ENCODE measurements at regions not wholly inside any gene's neighbourhood (a gene's known extent, or its start where the extent isn't known, plus 50 kb on each side); places are given as distances from the start of the nearest gene placed in this dataset.
"Not testable (repeated sequence)": the region's sequence is repeated elsewhere in the genome, so short reads cannot be mapped to it uniquely, and the experiment has no call there.

DNA sequence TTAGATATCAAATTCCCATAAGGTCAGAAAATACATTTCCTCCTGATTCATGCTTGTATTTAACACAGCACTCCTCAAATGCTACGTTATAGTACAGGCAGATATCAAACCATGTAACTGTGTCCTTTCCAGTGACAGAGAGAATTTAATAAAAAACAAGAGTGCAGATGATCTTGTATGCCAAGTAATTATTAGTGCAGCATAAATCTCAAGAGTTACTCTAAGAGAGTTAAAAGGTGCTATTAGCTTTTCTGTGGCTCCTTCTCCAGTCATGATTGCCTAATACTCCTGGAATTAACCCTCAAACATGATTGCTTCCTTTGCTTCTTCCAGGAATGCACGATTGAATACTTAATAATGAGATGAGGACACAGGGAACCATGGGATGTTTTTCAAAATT is 413.0 kb upstream of the DPH6 start:
- Mint-ChIP-seq H3K36me3 (no peaks in the 10 kb centered on the region), H3K9me3 (peaks cover 1% of the 10 kb centered on the region), H3K27ac (no peak overlapping the region), H3K4me3 (no peak overlapping the region), H3K4me1 (no peaks in the 10 kb centered on the region), H3K27me3 (no peaks in the 10 kb centered on the region)
- DNase-seq (ENCODE audit: low spot score in 2 of 2) (no peak), ATAC-seq (ENCODE audit: low read depth) (no peak)

DNA sequence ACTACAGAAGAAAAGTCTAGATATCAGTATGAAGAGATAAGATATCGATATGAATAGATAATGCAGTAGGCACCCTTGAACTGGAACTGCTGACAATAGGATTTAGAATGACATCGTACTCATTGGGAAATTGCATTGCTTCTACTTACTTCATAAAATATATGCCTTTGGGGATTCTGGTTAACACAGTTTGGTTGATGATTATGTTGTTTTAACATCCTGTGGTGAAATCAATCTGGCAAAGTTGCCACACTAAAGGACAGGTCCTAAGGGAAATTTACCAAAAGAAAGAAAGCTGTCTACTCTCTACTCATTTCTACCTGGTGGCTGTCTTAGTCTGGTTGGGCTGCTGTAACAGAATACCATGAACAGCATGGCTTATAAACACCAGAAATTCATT is 417.4 kb upstream of the DPH6 start:
- Mint-ChIP-seq H3K27ac (no peak overlapping the region), H3K36me3 (no peaks in the 10 kb centered on the region), H3K9me3 (peaks cover 3% of the 10 kb centered on the region), H3K4me1 (no peaks in the 10 kb centered on the region), H3K27me3 (no peaks in the 10 kb centered on the region), H3K4me3 (no peak overlapping the region)
- ATAC-seq (ENCODE audit: low read depth), result no peak
- no peak for DNase-seq (ENCODE audit: low spot score in 2 of 2)

DNA sequence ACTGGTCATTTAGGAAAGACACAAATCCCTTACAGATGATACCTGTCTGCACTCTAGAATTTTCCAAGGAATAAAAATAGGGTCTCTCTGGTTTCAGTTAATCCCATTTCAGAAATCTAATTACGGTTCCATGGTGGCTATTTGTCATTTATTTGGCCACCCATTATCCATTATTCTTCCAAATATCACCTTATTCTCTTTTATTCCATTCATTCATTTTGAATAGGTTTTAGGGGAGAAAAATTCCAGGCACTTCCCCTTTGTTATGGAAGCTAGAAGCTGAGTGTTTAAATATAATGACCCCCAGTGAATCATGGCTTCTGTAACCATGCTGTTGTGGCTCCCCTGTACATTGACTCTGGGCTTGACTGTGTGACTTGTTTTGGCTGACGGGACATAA is 420.8 kb upstream of the DPH6 start:
- Mint-ChIP-seq H3K27ac (no peak overlapping the region), H3K4me3 (no peak overlapping the region), H3K27me3 (no peaks in the 10 kb centered on the region), H3K4me1 (no peaks in the 10 kb centered on the region), H3K9me3 (peaks cover 3% of the 10 kb centered on the region), H3K36me3 (no peaks in the 10 kb centered on the region)
- no peak for DNase-seq (ENCODE audit: low spot score in 2 of 2)
- no peak for ATAC-seq (ENCODE audit: low read depth)

DNA sequence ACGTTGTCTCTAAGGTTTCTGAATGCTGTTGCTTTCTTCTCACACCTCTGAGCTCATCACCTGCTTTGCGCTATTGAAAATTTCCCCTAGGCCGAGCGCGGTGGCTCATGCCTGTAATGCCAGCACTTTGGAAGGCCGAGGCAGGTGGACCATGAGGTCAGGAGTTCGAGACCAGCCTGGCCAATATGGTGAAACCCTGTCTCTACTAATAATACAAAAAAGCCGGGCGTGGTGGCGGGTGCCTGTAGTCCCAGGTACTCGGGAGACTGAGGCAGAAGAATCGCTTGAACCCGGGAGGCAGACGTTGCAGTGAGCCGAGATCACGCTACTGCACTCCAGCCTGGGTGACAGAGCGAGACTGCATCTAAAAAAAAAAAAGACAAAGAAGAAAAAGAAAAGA is 422.0 kb upstream of the DPH6 start:
- not testable (repeated sequence) for H3K4me1 Mint-ChIP-seq; DNase-seq (ENCODE audit: low spot score in 2 of 2); H3K27ac Mint-ChIP-seq; H3K27me3 Mint-ChIP-seq; ATAC-seq (ENCODE audit: low read depth); H3K4me3 Mint-ChIP-seq; H3K36me3 Mint-ChIP-seq; H3K9me3 Mint-ChIP-seq

DNA sequence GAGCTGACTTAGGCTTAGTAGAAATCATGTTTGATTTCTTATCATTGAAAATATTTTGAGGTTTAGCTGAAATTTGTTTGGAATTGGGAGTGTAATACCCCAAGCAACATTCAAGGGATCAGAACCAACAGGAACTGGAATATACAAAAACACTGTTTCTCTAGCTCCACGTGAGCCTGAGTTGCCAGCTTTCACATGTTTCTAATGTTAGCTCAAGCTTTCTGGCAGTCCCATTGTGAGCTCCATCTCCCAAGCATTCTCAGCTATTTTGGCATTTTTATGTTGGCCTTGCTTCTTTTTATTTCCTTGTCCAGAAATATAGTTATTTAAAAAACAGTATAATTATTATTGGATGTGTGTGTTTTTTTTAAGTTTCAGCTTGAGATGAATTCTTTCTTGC is 427.1 kb upstream of the DPH6 start:
- Mint-ChIP-seq H3K27ac (no peak overlapping the region), H3K36me3 (no peaks in the 10 kb centered on the region), H3K27me3 (no peaks in the 10 kb centered on the region), H3K4me1 (no peaks in the 10 kb centered on the region), H3K9me3 (peaks cover 2% of the 10 kb centered on the region), H3K4me3 (no peak overlapping the region)
- DNase-seq (ENCODE audit: low spot score in 2 of 2) (no peak), ATAC-seq (ENCODE audit: low read depth) (no peak)

DNA sequence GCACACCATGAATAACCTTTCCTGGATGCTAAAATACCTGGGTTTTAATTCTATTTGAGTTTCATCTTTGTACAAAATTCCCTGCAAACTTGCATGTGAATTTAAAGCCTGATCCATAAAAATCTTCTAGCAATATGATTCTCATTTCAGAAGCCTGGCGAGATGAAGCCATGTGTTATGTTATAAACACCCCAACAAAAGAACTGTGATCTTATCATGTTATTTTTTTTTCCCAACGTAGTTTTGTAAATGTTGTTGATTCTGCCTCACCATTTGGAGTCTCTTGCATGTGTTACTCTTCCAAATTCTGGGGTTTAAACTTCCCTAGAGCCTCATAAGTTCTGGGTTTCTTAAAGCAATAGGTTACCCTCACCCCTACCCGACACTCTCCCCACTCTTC is 428.1 kb upstream of the DPH6 start:
- H3K9me3 Mint-ChIP-seq, result peaks cover 2% of the 10 kb centered on the region

DNA sequence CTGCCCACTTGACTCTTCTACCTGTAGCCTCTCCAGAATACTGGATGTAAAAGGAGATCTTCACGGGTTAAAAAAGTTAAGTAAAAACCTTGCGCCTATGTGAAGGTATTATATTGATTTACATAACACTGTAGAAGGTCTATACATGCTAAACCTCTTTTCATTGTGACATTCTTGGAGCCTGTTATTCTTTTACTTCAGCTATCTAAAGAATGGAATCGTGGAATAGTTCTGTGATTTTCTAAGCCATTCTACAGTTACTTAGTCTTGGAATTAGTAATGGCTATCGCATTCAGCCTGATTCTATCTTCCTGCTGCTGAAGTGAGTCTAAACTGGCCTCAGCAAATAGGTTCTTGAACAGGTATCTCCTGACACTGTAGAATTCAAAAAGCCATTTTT is 430.0 kb upstream of the DPH6 start:
- Mint-ChIP-seq H3K9me3 (peaks cover 2% of the 10 kb centered on the region), H3K36me3 (no peaks in the 10 kb centered on the region), H3K4me1 (no peaks in the 10 kb centered on the region), H3K4me3 (no peak overlapping the region), H3K27me3 (no peaks in the 10 kb centered on the region), H3K27ac (no peak overlapping the region)
- ATAC-seq (ENCODE audit: low read depth), result no peak
- no peak for DNase-seq (ENCODE audit: low spot score in 2 of 2)

More for the DNA sequence above, 428.1 kb upstream of the DPH6 start:
- Mint-ChIP-seq H3K4me3 (no peak overlapping the region), H3K36me3 (no peaks in the 10 kb centered on the region), H3K4me1 (no peaks in the 10 kb centered on the region), H3K27ac (no peak overlapping the region), H3K27me3 (no peaks in the 10 kb centered on the region)
- ATAC-seq (ENCODE audit: low read depth) (no peak), DNase-seq (ENCODE audit: low spot score in 2 of 2) (no peak)

DNA sequence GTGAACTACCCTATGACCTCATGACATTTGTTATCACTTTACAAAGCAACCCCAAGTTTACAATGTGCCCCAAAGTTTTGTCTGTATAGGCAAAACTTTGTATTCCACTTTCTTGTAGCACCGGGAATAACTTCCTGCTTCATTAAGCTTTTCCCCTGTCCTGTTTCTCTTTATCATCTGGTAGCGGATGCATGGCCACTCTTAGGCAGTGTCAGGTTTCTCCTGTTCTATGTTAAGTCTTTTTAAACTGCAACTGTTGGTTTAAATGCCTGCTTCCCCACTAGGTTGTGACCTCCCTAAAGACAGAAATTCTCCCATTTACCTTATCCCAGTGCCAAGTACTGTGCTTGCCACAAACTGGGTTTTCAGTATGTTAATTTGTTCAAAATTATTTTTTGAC is 433.6 kb upstream of the DPH6 start:
- Mint-ChIP-seq H3K27me3 (no peaks in the 10 kb centered on the region), H3K4me1 (no peaks in the 10 kb centered on the region), H3K9me3 (no peaks in the 10 kb centered on the region), H3K27ac (no peak overlapping the region), H3K4me3 (no peak overlapping the region), H3K36me3 (no peaks in the 10 kb centered on the region)
- DNase-seq (ENCODE audit: low spot score in 2 of 2) (no peak), ATAC-seq (ENCODE audit: low read depth) (no peak)

DNA sequence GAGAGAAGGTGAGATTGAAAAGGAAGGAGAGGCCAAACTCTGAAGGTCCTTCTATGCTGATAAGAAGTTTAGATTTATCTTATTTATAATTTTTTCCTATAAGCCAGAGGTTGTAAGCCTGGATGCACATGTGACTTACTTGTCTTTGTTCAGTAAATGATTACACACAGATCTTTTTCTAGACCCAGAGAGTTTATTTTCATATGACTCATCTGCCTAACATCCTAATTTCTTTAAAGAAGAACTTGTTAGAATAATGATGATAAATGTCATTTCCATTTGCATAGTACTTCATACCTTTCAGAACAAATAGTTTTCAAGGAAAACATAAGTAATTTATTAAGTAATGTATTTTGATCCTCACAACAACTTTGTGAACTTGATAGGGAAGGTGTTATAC is 434.8 kb upstream of the DPH6 start:
- no peak overlapping the region for H3K27ac Mint-ChIP-seq
- DNase-seq (ENCODE audit: low spot score in 2 of 2) (no peak), ATAC-seq (ENCODE audit: low read depth) (no peak)
- H3K4me3 Mint-ChIP-seq, result no peak overlapping the region
- H3K27me3 Mint-ChIP-seq, result no peaks in the 10 kb centered on the region
- no peaks in the 10 kb centered on the region for H3K36me3 Mint-ChIP-seq
- H3K4me1 Mint-ChIP-seq, result no peaks in the 10 kb centered on the region
- no peaks in the 10 kb centered on the region for H3K9me3 Mint-ChIP-seq

DNA sequence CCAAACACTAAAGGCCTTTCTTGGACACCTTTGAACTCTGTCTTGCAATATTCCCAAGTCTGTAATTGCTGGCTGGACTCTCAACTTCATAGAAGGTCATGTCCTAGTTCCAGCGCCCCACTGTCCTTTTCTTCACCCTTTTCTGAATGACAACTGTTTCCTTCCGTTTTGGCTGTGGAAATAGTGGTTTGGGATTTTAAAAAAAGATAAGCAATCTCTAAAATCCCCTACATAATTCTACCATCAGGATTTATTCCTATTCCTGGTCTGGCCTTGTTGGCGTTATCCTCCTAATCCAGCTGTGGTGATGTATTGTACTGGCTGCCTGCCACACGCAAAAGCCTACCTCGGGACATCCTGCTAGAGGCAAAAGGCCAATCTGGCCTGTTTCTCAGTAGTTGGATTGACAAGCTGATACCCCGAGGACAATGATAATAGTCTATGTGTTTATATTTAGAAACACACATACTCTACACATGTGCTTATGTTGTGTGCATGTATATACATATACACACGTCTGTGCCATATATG is 440.3 kb upstream of the DPH6 start:
- peaks cover 2% of the 10 kb centered on the region for H3K27me3 Mint-ChIP-seq
- H3K4me1 Mint-ChIP-seq, result no peaks in the 10 kb centered on the region
- no peak overlapping the region for H3K4me3 Mint-ChIP-seq
- H3K36me3 Mint-ChIP-seq, result no peaks in the 10 kb centered on the region
- no peak for DNase-seq (ENCODE audit: low spot score in 2 of 2)
- ATAC-seq (ENCODE audit: low read depth), result no peak
- H3K27ac Mint-ChIP-seq, result no peak overlapping the region
- H3K9me3 Mint-ChIP-seq, result peaks cover 2% of the 10 kb centered on the region

DNA sequence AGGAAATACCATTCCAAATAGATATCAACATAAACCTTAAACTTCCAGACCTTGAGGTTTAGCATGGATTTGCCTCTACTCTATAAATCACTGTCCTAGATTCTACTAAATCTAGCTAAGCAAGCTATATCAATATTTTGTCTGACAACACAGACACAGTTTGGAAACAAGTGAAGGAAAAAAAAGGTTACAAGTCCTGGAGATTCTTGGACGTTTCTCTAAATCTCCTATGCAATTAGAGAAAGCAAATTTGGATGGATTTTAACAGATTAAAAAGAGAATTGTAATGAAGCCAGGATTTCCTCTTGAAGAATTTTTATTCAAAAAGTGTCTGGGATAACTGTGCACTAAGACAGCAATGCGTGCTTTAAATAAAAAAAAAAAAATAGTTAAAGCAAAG is 441.1 kb upstream of the DPH6 start:
- no peaks in the 10 kb centered on the region for H3K36me3 Mint-ChIP-seq
- no peaks in the 10 kb centered on the region for H3K4me1 Mint-ChIP-seq
- no peak overlapping the region for H3K27ac Mint-ChIP-seq
- peaks cover 4% of the 10 kb centered on the region for H3K9me3 Mint-ChIP-seq
- ATAC-seq (ENCODE audit: low read depth) (no peak), DNase-seq (ENCODE audit: low spot score in 2 of 2) (no peak)
- no peak overlapping the region for H3K4me3 Mint-ChIP-seq
- H3K27me3 Mint-ChIP-seq, result peaks cover 2% of the 10 kb centered on the region

DNA sequence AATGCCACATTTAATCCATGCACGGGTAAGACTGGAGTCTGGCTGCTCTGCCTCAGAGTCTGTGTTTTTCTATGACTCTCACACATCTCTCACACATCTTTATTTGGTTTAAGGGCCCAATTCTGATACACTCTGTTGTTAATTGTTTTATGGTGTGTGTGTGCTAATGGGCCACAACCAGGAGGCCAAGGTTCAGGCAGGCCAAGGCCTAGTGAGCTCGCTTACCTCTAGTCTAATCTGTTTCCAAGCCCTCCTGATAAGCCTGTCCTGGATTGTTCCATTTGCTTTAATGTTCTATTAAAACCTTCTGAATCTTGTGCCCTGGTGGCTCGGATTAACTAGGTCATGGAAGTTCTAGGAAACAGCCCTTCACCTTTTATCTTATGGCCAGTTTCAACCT is 445.4 kb upstream of the DPH6 start:
- DNase-seq (ENCODE audit: low spot score in 2 of 2) (no peak), ATAC-seq (ENCODE audit: low read depth) (no peak)
- Mint-ChIP-seq H3K4me1 (no peaks in the 10 kb centered on the region), H3K27ac (no peak overlapping the region), H3K4me3 (no peak overlapping the region), H3K36me3 (no peaks in the 10 kb centered on the region), H3K9me3 (peaks cover 4% of the 10 kb centered on the region), H3K27me3 (peaks cover 2% of the 10 kb centered on the region)

DNA sequence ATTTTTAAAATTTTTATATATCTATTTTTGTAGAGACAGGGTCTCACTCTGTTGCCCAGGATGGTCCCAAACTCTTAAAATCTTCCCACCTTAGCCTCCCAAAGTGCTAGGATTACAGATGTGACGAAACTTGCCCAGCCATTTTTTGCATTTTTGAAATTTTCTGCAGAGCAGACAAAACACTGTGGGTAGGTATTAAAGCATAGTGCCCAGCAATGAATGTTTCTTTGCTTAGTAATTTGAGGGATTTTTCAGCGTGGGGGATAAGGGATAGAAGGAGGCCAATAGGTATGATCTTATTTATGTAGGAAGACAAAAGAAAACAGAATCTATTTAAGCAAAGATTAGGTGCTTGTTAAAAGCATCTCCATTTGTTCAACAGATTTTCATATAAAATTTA is 446.8 kb upstream of the DPH6 start:
- Mint-ChIP-seq H3K27ac (no peak overlapping the region), H3K4me3 (no peak overlapping the region)
- no peak for DNase-seq (ENCODE audit: low spot score in 2 of 2)

DNA sequence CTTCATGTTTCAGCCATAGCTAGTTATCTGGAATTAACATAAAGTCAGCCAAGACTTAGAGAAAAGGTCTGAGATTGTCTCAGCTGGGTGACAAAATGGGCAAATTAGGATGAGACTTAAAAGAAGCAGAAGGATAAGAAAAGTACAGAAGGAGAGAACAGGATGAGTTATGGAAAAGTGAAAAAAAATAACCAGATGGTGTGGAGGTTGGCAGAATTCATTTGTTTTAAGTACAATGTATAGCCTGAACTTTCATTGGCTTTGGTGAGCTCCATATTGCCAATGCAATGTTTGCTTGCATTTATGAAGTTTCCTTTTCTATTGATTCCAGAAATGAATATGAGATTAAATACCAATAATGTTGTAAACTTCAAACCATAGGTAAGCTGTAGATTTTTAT is 447.2 kb upstream of the DPH6 start:
- H3K4me3 Mint-ChIP-seq, result no peak overlapping the region
- no peak for DNase-seq (ENCODE audit: low spot score in 2 of 2)
- H3K27ac Mint-ChIP-seq, result no peak overlapping the region
- H3K4me1 Mint-ChIP-seq, result no peaks in the 10 kb centered on the region
- no peak for ATAC-seq (ENCODE audit: low read depth)
- H3K27me3 Mint-ChIP-seq, result peaks cover 4% of the 10 kb centered on the region
- H3K36me3 Mint-ChIP-seq, result no peaks in the 10 kb centered on the region
- peaks cover 6% of the 10 kb centered on the region for H3K9me3 Mint-ChIP-seq

More for the DNA sequence above, 446.8 kb upstream of the DPH6 start:
- peaks cover 4% of the 10 kb centered on the region for H3K27me3 Mint-ChIP-seq
- H3K4me1 Mint-ChIP-seq, result no peaks in the 10 kb centered on the region
- no peaks in the 10 kb centered on the region for H3K36me3 Mint-ChIP-seq
- H3K9me3 Mint-ChIP-seq, result peaks cover 6% of the 10 kb centered on the region
- ATAC-seq (ENCODE audit: low read depth), result no peak

DNA sequence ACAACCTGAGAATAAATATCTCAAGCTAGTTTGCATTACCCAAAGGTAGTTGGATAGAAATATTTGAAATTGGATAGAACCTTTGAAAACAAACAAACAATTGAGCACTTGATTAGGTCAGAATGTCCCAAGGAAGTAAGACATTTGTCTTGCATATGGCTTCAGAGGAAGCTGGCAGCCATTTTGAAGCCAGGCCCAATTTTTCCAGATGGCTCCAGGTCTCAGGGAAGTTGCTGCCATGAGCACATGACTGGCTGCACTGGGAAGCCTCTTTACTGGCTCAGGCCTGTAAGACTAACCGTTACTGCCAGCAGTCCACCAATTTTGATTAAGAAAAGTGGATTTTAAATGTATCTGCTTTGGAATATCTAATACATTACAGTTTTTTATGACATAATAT is 448.9 kb upstream of the DPH6 start:
- H3K4me1 Mint-ChIP-seq, result no peaks in the 10 kb centered on the region
- ATAC-seq (ENCODE audit: low read depth), result no peak
- DNase-seq (ENCODE audit: low spot score in 2 of 2), result no peak
- no peaks in the 10 kb centered on the region for H3K36me3 Mint-ChIP-seq
- H3K4me3 Mint-ChIP-seq, result no peak overlapping the region
- no peak overlapping the region for H3K27ac Mint-ChIP-seq
- H3K9me3 Mint-ChIP-seq, result peaks cover 6% of the 10 kb centered on the region
- peaks cover 2% of the 10 kb centered on the region for H3K27me3 Mint-ChIP-seq
